Heart left ventricle (tissue), 13 donors: ENCODE measurements at regions not wholly inside any gene's neighbourhood (a gene's known extent, or its start where the extent isn't known, plus 50 kb on each side); places are given as distances from the start of the nearest gene placed in this dataset.

Experiments
- CTCF ChIP-seq, 12 donors: fragments of 200-600 bp; sonication (generic) in 4 of 12; IDR thresholded peaks; one replicate each; pipeline versions ENCODE4 v1.5.0 to v1.8.0; 2018 to 2022; ENCODE audit warnings: antibody characterized with exemption in 12 of 12, mild to moderate bottlenecking in 5 of 12
- POLR2A ChIP-seq, 2 donors: fragments of 450-650 bp; IDR thresholded peaks; one replicate each; pipeline ENCODE4 v1.6.1; 2017; ENCODE audit warnings: antibody characterized with exemption in 2 of 2, mild to moderate bottlenecking in 2 of 2, moderate library complexity in 2 of 2
- donor health status: ischemic (EF 13 %, LVEDD 7.1; RV severe dilation, severe dysfunction).
- donor health status: DM: no; HTN: yes; CAD: no.
- donor health status: DM: no; HTN: no; CAD: no.
- donor health status: ischemic (EF 25% LVEDD 6.9; RV normal size, moderate dysfunction).
- donor health status: ischemic (EF 25% LVEDD 5.7; RV mildly dilated, moderate dysfunction).
- donor health status: ischemic (EF 35%, LVEDD 5.7; RV mildly dilated, moderate dysfunction).
- donor health status: nonischemic (EF 11% LVEDD 7.7; RV severe dilation, severe dysfunction).
- donor health status: DM: yes; HTN: yes; CAD: no.
- donor health status: PGD.
- donor health status: ischemic (EF 29% LVEDD 5.4; RV normal size, mild dysfunction).
- donor health status: nonischemic (EF 23%, LVEDD 6.1; RV moderate dilation, normal function).

- TF ChIP-seq CTCF (IDR thresholded peaks at IDR 0.05) (no peak), POLR2A (IDR thresholded peaks at IDR 0.05) (no peak)
Observed at GRCh38 chr4:130185123-130185522, 1089.2 kb downstream of the C4orf33 start.
